ENCODE measurements at regions not wholly inside any gene's neighbourhood (a gene's known extent, or its start where the extent isn't known, plus 50 kb on each side); places are given as distances from the start of the nearest gene placed in this dataset.

DNA sequence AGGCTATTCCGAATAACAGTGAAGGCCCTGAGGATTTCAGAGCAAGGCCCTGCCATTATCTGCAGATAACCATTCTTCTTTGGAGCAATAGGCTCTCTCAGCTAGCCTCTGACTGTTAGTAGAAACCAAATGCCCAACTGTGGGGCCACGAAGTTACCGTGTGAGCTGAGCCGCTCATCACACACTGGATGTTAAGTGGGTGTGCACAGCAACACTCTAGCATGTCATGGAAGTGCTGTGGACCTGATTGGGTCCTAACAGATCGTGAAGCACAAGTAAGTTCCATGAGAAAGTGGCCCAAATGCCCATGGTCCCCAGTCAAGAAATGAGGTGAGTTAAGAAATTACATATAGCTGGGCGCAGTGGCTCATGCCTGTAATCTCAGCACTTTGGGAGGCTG is 190.4 kb downstream of the ALG10 start:
- TF ChIP-seq, protein P1, sequence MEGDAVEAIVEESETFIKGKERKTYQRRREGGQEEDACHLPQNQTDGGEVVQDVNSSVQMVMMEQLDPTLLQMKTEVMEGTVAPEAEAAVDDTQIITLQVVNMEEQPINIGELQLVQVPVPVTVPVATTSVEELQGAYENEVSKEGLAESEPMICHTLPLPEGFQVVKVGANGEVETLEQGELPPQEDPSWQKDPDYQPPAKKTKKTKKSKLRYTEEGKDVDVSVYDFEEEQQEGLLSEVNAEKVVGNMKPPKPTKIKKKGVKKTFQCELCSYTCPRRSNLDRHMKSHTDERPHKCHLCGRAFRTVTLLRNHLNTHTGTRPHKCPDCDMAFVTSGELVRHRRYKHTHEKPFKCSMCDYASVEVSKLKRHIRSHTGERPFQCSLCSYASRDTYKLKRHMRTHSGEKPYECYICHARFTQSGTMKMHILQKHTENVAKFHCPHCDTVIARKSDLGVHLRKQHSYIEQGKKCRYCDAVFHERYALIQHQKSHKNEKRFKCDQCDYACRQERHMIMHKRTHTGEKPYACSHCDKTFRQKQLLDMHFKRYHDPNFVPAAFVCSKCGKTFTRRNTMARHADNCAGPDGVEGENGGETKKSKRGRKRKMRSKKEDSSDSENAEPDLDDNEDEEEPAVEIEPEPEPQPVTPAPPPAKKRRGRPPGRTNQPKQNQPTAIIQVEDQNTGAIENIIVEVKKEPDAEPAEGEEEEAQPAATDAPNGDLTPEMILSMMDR (IDR thresholded peaks at IDR 0.05; ENCODE audit: extremely low read depth in 1 of 2, insufficient read depth in 1 of 2, low read depth in 1 of 2, low read length in 2 of 2): no peak
- no peak for TF ChIP-seq EZH2 (IDR thresholded peaks at IDR 0.05; ENCODE audit: borderline replicate concordance, low read depth, low read length, severe bottlenecking)
- no peak for TF ChIP-seq POLR2A (IDR thresholded peaks at IDR 0.05; ENCODE audit: low read depth, low read length)
- no peak for TF ChIP-seq POLR2AphosphoS5 (IDR thresholded peaks at IDR 0.05; ENCODE audit: insufficient read depth, low read depth, low read length)
- no peak for TF ChIP-seq MYC (IDR thresholded peaks at IDR 0.05; ENCODE audit: low read depth, low read length)
- no peak for TF ChIP-seq MAX (IDR thresholded peaks at IDR 0.05; ENCODE audit: insufficient read depth, insufficient read length)
